Neuronal stem cell (in vitro differentiated cells): ENCODE measurements at regions not wholly inside any gene's neighbourhood (a gene's known extent, or its start where the extent isn't known, plus 50 kb on each side); places are given as distances from the start of the nearest gene placed in this dataset.
A peak's percentile ranks its signal among the peaks of the same experiment; 100 is the strongest.

Experiments
- DNase-seq: peaks from one replicate; pipeline ENCODE4 v3.0.0-alpha.2; 2013; ENCODE audit warnings: low spot score
- H2AFZ ChIP-seq: one replicate; pipeline ENCODE4 v1.6.1; 2013; ENCODE audit warnings: mild to moderate bottlenecking, low read length, inconsistent platforms
- H2AK5ac ChIP-seq: 2 replicates; pipeline ENCODE4 v1.6.1; 2013; ENCODE audit warnings: low read depth, mild to moderate bottlenecking, inconsistent platforms, low read length, moderate library complexity, mixed read lengths
- H2BK120ac ChIP-seq: 2 replicates; pipeline ENCODE4 v1.6.1; 2013; ENCODE audit warnings: low read depth, mild to moderate bottlenecking, inconsistent platforms, low read length, moderate library complexity, mixed read lengths
- H2BK12ac ChIP-seq: one replicate; pipeline ENCODE4 v1.6.1; 2013; ENCODE audit warnings: low read length, inconsistent platforms
- H2BK15ac ChIP-seq: 2 replicates; pipeline ENCODE4 v1.6.1; 2013; ENCODE audit warnings: mild to moderate bottlenecking, low read length, inconsistent platforms, mixed read lengths
- H2BK5ac ChIP-seq: one replicate; pipeline ENCODE4 v1.6.1; 2013; ENCODE audit warnings: inconsistent platforms, mild to moderate bottlenecking, low read length, moderate library complexity
- H3K14ac ChIP-seq: one replicate; pipeline ENCODE4 v1.6.1; 2013; ENCODE audit warnings: low read length, inconsistent platforms
- H3K18ac ChIP-seq: 2 replicates; pipeline ENCODE4 v1.6.1; 2013; ENCODE audit warnings: low read length, inconsistent platforms
- H3K23ac ChIP-seq: 2 replicates; pipeline ENCODE4 v1.6.1; 2013; ENCODE audit warnings: low read depth, mild to moderate bottlenecking, mixed read lengths, low read length, inconsistent platforms; ENCODE audit not compliant: poor library complexity
- H3K27ac ChIP-seq: replicated peaks from 3 replicates; pipeline ENCODE4 v1.5.1; 2013; ENCODE audit warnings: low read length, inconsistent platforms
- H3K27me3 ChIP-seq, 3 experiments: 2 replicates each; pipeline ENCODE4 v1.6.1; 2013; ENCODE audit warnings: low read length in 3 of 3, mild to moderate bottlenecking in 2 of 3, inconsistent platforms in 1 of 3, low read depth in 1 of 3, mixed read lengths in 1 of 3, moderate library complexity in 1 of 3; ENCODE audit not compliant: control insufficient read depth in 3 of 3, insufficient read depth in 3 of 3
- H3K36me3 ChIP-seq, 2 donors: replicated peaks in 1 of 2; 2 replicates each; pipeline ENCODE4 v1.6.1; 2013; ENCODE audit warnings: low read length in 2 of 2; ENCODE audit not compliant: control insufficient read depth in 2 of 2, insufficient read depth in 2 of 2
- H3K4ac ChIP-seq: 2 replicates; pipeline ENCODE4 v1.6.1; 2013; ENCODE audit warnings: inconsistent platforms, mild to moderate bottlenecking, low read length, moderate library complexity
- H3K4me1 ChIP-seq, 2 donors: 1 replicate in 1 of 2; 2 replicates in 1 of 2; pipeline ENCODE4 v1.6.1; 2013; ENCODE audit warnings: low read length in 2 of 2, low read depth in 1 of 2; ENCODE audit not compliant: control insufficient read depth in 2 of 2, insufficient read depth in 1 of 2
- H3K4me2 ChIP-seq: one replicate; pipeline ENCODE4 v1.6.1; 2013; ENCODE audit warnings: mild to moderate bottlenecking, low read length, inconsistent platforms; ENCODE audit not compliant: insufficient read depth, poor library complexity, severe bottlenecking
- H3K4me3 ChIP-seq, 2 donors: 2 replicates each; pipeline ENCODE4 v1.5.1; 2013; ENCODE audit warnings: low read length in 2 of 2, mild to moderate bottlenecking in 2 of 2, inconsistent platforms in 1 of 2, moderate library complexity in 1 of 2
- H3K79me1 ChIP-seq: one replicate; pipeline ENCODE4 v1.6.1; 2013; ENCODE audit warnings: low read depth, mild to moderate bottlenecking, inconsistent platforms, low read length, moderate library complexity
- H3K9ac ChIP-seq: one replicate; pipeline ENCODE4 v1.6.1; 2013; ENCODE audit warnings: mild to moderate bottlenecking, low read depth, low read length, inconsistent platforms; ENCODE audit not compliant: poor library complexity
- H3K9me3 ChIP-seq, 2 donors: replicated peaks in 1 of 2; 2 replicates each; pipeline versions ENCODE3 to v1.6.1; 2013; ENCODE audit warnings: low read length in 2 of 2, mild to moderate bottlenecking in 2 of 2, inconsistent platforms in 1 of 2, low read depth in 1 of 2, mixed read lengths in 1 of 2, moderate library complexity in 1 of 2; ENCODE audit not compliant: control insufficient read depth in 2 of 2, insufficient read depth in 1 of 2
- H4K8ac ChIP-seq: one replicate; pipeline ENCODE4 v1.6.1; 2013; ENCODE audit warnings: low read depth, mild to moderate bottlenecking, inconsistent platforms, low read length, moderate library complexity
- H4K91ac ChIP-seq: one replicate; pipeline ENCODE4 v1.6.1; 2013; ENCODE audit warnings: low read length, low read depth, mild to moderate bottlenecking, inconsistent platforms; ENCODE audit not compliant: poor library complexity
- WGBS, 2 donors: extraction: QIAGEN DNeasy Blood & Tissue Kit; methylation state at CpG; one replicate each; pipeline ENCODE4 v1.1.7; 2013; ENCODE audit warnings: missing lambda C conversion rate in 2 of 2, mixed read lengths in 1 of 2; ENCODE audit not compliant: insufficient read length in 2 of 2, insufficient replicate concordance in 1 of 2; ENCODE audit errors: extremely low coverage in 2 of 2; 5-methylcytosine and 5-hydroxymethylcytosine counted together

GRCh38 chr6:102215425-102215824, 821.9 kb downstream of the GRIK2 start:
- no peaks in the 10 kb centered on the region for H3K4me1 ChIP-seq
- H2AK5ac ChIP-seq = no peak overlapping the region
- no peak overlapping the region for H3K14ac ChIP-seq
- WGBS, 2 donors = no CpG with 5 or more reads among the region's 3 CpGs
- H3K4me3 ChIP-seq = no peak overlapping the region
- H4K8ac ChIP-seq = no peak overlapping the region
- no peak overlapping the region for H2BK5ac ChIP-seq
- H3K18ac ChIP-seq = no peak overlapping the region
- no peak overlapping the region for H3K23ac ChIP-seq
- no peaks in the 10 kb centered on the region for H3K27me3 ChIP-seq
- DNase-seq = no peak
- H3K36me3 ChIP-seq = no peaks in the 10 kb centered on the region
- H3K4ac ChIP-seq = no peak overlapping the region
- no peaks in the 10 kb centered on the region for H3K79me1 ChIP-seq
- H3K9me3 ChIP-seq = no peaks in the 10 kb centered on the region
- no peak overlapping the region for H2BK120ac ChIP-seq
- H2BK15ac ChIP-seq = no peak overlapping the region
- no peak overlapping the region for H2BK12ac ChIP-seq
- H2AFZ ChIP-seq = no peak overlapping the region
- H3K27ac ChIP-seq = no peak overlapping the region
- no peak overlapping the region for H3K4me2 ChIP-seq
- H4K91ac ChIP-seq = no peak overlapping the region
- H3K9ac ChIP-seq = no peak overlapping the region

GRCh38 chr6:102216232-102216631, 822.7 kb downstream of the GRIK2 start:
- no peak overlapping the region for H2AK5ac ChIP-seq
- no CpG with 5 or more reads among the region's 2 CpGs for WGBS, 2 donors
- DNase-seq = no peak
- H3K27me3 ChIP-seq = no peaks in the 10 kb centered on the region
- H3K27ac ChIP-seq = no peak overlapping the region
- H3K36me3 ChIP-seq = no peaks in the 10 kb centered on the region
- no peak overlapping the region for H3K4me2 ChIP-seq
- no peak overlapping the region for H2BK15ac ChIP-seq
- H3K9ac ChIP-seq = no peak overlapping the region
- H2BK5ac ChIP-seq = no peak overlapping the region
- no peak overlapping the region for H3K18ac ChIP-seq
- no peak overlapping the region for H2BK12ac ChIP-seq
- no peak overlapping the region for H2AFZ ChIP-seq
- no peak overlapping the region for H3K4me3 ChIP-seq
- H3K23ac ChIP-seq = no peak overlapping the region
- H3K79me1 ChIP-seq = no peaks in the 10 kb centered on the region
- no peaks in the 10 kb centered on the region for H3K9me3 ChIP-seq
- no peak overlapping the region for H4K8ac ChIP-seq
- no peak overlapping the region for H3K4ac ChIP-seq
- no peaks in the 10 kb centered on the region for H3K4me1 ChIP-seq
- no peak overlapping the region for H2BK120ac ChIP-seq
- no peak overlapping the region for H3K14ac ChIP-seq
- no peak overlapping the region for H4K91ac ChIP-seq

DNA sequence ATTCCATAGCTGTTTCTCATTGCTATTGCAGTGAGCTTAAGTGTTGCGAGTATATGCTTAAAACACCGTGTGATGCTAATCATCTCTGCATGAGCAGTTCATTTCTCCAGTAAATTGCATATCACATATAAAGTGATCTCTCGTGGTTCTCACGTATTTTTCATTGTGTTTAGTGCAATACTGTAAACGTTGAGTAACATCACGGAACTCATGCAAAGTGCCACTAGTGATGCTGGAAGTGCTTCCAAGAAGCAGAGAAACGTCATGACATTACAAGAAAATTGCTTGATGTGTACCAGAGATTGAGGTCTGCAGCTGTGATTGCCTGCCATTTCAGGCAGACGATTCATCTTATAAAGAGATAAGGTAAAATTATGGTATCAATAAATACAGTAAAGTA, 830.4 kb downstream of the GRIK2 start:
- H2BK12ac ChIP-seq = no peak overlapping the region
- no peak overlapping the region for H2BK15ac ChIP-seq
- H3K36me3 ChIP-seq = no peaks in the 10 kb centered on the region
- no peak overlapping the region for H2BK120ac ChIP-seq
- H2BK5ac ChIP-seq = no peak overlapping the region
- H2AK5ac ChIP-seq = no peak overlapping the region
- no peak overlapping the region for H3K18ac ChIP-seq
- no peak overlapping the region for H3K23ac ChIP-seq
- H3K14ac ChIP-seq = no peak overlapping the region
- no peak overlapping the region for H3K4ac ChIP-seq
- H4K91ac ChIP-seq = no peak overlapping the region
- no peak for DNase-seq
- no CpG with 5 or more reads among the region's 8 CpGs for WGBS, 2 donors
- no peaks in the 10 kb centered on the region for H3K9me3 ChIP-seq
- H2AFZ ChIP-seq = no peak overlapping the region
- H4K8ac ChIP-seq = no peak overlapping the region
- no peak overlapping the region for H3K4me2 ChIP-seq
- no peaks in the 10 kb centered on the region for H3K27me3 ChIP-seq
- no peak overlapping the region for H3K27ac ChIP-seq
- no peak overlapping the region for H3K4me3 ChIP-seq
- no peaks in the 10 kb centered on the region for H3K4me1 ChIP-seq
- no peak overlapping the region for H3K9ac ChIP-seq
- no peaks in the 10 kb centered on the region for H3K79me1 ChIP-seq

DNA sequence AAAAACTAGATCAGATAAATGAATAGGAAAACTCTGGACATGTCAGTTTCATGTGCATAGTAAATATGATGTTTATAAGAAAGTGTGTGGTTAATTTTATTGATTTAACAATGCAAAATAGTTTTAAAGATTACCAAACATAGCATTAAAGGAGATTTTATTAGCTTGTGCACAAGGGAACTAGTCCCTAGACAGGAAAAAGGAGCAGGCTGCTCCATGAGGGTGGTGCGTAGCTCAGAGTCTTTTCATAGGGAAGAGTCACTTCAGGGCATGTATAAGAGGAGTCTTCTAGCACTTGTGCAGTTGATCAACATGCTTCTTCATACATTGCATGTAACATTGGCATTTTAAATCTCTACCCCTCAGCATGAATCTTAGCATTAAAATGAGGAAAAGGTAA, 835.8 kb downstream of the GRIK2 start:
- Histone ChIP-seq H3K4ac (no peak overlapping the region), H4K8ac (no peak overlapping the region), H3K4me1 (peaks cover 0 to 1% of the 10 kb centered on the region in 2 donors), H3K9me3 (no peaks in the 10 kb centered on the region), H3K27ac (no peak overlapping the region), H3K27me3 (no peaks in the 10 kb centered on the region), H2BK15ac (no peak overlapping the region), H3K14ac (no peak overlapping the region), H4K91ac (no peak overlapping the region), H2BK120ac (no peak overlapping the region), H2BK12ac (no peak overlapping the region), H2AK5ac (no peak overlapping the region), H3K79me1 (no peaks in the 10 kb centered on the region), H2AFZ (no peak overlapping the region), H3K9ac (no peak overlapping the region), H3K36me3 (no peaks in the 10 kb centered on the region), H3K4me3 (no peak overlapping the region), H3K18ac (no peak overlapping the region), H2BK5ac (no peak overlapping the region), H3K4me2 (no peak overlapping the region), H3K23ac (no peak overlapping the region)
- DNase-seq = peak; percentile 3
- no CpG with 5 or more reads among the region's 1 CpG for WGBS, 2 donors
